HG03159 (cell line): ENCODE measurements at regions not wholly inside any gene's neighbourhood (a gene's known extent, or its start where the extent isn't known, plus 50 kb on each side); places are given as distances from the start of the nearest gene placed in this dataset.

Experiments used
- ATAC-seq: cut with Tn5 transposase; IDR thresholded peaks from one replicate; pipeline ENCODE4 v1.9.1; 2021; ENCODE audit warnings: mild to moderate bottlenecking, moderate library complexity; ENCODE audit not compliant: unreplicated experiment

DNA sequence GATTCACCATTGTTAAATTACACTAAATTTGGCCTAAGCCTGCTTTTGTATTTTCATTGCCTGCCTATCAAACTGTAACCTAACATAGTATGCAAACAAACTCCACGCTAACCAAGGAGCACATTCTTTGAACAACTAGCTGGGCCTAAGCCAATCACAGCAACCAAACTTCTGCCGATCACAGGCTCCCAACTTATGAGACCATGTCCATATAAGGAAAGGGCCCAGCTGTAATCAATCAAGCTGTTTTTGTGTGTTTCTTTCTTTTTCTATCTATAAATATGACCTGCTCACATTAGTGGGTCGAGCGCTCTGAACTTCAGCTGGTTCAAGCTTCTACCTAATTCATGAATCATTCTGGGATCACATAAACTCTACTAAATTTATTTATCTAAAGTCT is 473.6 kb downstream of the SI start:
- ATAC-seq = no peak

DNA sequence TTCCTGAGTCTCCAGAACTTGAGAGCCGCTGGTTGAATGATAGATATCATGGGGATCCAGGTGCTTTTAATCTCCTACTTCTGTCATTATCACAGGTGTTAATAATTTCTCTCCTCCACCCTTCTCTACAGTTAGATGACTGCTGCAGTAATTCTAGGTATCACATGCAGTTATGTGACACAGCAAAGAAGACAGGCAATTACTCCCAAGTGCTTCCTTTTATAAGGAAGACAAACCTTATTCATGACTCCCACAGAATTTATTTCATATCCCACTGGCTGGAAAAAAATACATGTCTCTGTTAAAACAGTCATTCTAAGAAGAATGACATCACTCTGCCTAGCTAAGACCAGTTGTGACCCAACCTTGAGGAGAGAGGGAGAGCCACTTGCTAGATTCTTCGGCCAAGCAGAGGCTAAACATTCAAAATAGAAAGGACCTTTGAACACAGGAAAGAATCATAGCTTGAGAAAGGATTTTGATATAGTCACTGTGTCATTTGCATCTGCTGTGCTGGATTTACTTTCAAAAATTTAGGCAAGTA is 500.6 kb downstream of the SI start:
- ATAC-seq = no peak

DNA sequence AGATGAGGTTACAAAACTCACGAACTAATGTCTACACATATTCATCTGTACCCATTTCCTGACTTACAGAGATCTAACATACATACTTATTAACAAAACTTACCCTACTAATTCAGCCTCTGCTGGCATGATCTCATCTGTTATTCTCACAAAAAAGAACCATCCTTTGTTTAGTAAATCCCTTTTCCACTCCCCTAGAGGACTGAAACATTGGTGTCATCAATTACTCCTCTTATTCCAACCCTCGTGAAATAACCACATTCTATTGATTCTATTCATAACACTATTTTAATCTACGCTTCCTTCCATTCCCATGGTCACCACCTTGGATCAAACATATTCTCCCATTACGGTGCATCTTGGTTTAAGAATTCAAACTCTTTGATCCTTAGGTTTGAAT is 505.9 kb downstream of the SI start:
- ATAC-seq = no peak

DNA sequence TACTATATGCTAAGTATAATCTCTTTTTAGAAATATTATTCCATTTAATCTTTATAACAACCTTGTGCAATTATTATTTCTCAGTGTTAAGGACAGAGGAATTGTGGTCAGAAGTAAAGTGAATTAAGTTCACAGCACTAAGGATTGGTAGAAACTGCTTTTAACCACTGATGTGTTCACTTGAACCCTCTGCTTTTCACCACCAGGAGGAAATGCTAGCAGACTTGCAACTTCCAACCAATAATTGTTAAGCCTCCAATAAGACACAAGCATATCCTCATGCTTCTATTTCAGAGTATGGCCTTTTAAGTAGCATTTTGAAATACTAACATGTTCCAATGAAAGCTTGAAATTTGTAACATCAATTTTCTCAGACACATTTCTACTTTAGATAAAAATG is 527.4 kb downstream of the SI start:
- no peak for ATAC-seq

DNA sequence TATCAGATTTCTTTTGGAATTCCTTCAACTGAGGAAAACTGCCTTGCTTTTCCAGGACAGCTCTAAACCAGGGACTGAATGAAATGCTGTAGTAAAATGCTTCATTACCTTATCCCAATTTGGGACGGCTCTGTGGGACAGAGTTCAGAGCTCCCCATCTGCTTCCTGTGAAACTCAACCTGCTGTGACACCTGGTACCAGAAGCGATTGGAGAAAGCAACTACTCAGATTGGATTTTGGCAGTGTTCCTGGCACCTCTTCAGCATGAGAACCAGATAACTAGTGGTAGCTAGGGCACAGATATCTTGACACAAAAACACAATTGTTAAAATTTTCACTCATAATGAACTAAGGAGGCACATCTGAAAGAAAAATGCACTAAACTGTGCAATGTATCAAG is 539.1 kb downstream of the SI start:
- no peak for ATAC-seq

DNA sequence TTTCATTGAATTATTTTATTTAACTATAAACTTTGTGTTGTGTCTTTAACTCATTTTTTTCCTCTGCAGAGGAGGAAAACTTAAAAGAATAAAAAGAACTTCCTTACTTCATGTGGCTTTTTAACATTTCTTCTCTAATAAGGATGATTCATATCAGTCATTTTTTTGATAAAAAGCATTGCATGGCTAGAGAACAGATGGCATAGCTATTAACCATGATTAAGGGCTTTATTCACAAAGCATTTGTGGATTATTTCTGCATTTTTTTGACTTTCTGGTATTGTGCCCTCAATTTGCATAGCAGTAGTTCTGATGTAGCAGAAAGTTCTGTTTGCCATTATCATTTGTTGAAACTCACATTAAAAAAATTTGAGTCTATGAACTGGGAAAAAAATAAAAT is 540.8 kb downstream of the SI start:
- ATAC-seq = no peak

DNA sequence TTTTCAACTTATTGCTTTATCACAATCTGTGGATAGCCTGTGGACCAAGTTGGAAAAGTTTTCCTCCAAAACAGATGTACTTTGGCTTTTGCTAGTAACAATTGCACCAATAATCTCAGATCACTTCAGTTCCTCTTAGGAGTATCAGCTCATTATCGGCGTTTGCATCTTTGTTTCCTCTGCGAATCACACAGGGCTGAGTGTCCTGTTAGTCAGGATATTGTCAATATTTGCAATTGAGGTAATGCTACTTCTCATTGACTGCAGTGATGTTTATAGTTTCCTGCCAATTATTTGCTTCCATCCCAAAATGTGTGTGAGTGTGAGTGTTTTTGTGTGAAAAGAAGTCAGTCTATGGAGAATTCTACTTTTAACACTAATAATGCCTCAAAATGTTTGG is 545.0 kb downstream of the SI start:
- ATAC-seq = no peak

DNA sequence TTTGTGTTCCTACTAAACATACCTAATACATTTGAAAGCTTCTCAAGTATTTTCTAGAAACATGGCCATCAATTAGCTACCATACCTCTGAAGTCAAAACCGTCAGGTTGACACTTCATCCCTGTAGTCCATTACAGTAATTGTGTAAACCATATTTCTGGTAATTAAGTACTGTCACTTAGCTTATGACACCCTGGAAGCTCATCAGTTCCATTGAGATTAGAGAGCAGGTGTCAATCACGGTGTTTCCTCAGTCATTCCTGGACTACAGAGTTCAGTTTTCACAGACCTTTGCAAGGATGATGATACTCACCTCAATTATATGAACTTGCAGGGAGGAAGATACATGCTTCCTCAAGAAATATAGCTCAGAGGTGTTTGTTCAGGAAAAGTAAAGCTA is 552.0 kb downstream of the SI start:
- no peak for ATAC-seq

DNA sequence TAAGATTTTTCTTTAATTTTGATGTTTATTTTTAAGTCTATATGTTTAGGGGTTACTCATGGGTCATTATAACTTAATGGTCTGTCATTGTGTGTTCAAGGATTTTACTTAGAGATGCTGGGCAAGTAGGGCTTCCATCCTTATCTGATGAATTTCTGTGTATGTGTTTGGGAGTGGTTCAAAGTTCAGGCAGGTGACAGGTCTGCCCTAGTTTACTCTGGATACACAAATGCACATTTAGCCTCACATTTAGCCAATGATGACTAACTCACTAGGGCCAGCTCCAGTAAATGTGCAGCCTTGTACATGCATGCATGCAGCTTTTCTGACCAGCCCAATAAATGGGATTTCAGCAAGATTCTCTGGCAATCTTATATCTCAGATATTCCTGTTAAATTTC is 554.1 kb downstream of the SI start:
- ATAC-seq = no peak

DNA sequence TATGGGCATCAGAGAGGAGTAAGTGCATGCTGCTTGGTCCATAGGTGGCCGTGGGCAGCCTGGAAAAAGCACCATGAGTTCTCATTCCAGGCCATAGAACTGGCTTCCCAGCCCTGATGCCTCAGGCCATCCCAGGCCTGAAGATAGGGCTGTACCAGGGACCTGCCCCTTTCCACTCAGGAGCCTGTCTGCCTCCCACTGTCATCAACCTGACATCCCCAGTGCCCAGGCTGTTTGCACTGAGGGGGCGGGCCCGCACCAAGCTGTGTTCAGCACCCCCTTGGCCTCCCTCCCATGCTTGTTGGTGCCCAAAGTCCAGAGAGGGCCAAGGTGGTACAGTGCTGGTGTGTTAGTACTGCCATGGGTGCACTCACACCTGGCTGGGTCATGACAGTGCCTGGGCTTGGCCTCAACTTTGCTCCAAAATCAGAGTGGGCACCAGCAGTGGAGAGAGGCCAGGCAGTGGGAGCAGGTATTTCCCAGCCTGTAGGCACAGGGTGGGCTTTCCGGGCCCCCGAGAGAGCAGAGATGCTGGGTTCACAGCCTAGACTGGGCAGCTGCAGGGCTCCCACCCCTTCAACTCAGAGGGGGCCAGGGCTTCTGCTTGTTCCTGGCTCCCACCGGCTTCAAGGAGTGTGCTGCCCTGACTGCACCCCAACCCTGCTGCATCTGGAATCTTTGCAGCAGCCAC is 556.1 kb downstream of the SI start:
- no peak for ATAC-seq

DNA sequence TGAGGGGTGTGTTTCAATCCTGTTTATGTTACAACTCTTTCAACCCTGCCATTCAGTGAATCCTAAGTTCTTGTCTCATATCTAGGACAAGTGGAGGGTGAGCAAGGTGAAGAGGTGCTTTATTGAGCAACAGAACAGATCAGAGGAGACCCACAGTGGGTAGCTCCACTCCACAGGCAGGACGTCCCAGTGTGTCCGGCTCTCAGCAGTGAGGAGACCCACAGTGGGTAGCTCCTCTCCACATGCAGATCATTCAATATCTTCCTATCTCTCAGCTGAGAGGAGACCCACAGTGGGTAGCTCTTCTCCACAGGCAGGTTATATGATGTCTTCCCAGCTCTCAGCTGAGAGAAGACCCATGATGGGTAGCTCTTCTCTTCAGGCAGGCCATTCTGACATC is 556.7 kb downstream of the SI start:
- no peak for ATAC-seq

DNA sequence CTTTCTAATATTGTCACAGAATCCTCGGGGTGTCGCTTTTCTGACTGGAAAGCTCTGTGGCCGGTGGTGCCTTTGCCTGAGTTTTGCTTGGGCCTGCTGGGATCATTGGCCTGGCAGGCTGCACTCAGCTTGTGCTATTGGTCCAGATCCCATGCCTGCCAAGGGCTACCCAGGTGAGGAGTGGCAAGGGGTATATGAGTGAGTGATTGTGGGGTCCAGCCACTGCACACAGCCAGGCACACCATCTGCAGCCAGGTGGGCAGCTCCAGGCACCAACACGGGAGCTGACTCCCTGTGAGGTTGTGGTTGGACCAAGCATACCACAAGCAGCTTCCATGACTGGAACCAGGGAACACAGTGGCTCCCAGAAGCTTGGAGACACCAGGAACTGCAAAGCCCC is 557.2 kb downstream of the SI start:
- no peak for ATAC-seq

DNA sequence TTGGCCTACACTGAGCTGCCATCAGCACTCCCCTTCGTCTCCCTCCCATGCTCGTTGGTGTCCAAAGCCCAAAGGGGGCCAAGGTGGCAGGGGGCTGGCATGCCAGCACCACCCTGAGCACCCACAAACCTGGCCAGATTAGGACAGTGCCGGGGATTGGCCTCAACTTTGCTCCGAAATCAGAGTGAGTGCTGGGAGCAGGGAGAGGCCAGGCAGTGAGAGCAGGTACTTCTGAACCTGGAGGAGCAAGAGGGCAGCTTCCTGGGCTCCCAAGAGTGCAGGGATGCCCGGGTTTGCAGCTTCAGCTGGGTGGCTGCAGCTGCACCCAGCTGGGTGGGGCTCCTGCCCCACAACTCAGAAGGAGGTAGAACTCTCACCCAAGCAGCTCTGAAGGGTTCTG is 563.0 kb downstream of the SI start:
- no peak for ATAC-seq

DNA sequence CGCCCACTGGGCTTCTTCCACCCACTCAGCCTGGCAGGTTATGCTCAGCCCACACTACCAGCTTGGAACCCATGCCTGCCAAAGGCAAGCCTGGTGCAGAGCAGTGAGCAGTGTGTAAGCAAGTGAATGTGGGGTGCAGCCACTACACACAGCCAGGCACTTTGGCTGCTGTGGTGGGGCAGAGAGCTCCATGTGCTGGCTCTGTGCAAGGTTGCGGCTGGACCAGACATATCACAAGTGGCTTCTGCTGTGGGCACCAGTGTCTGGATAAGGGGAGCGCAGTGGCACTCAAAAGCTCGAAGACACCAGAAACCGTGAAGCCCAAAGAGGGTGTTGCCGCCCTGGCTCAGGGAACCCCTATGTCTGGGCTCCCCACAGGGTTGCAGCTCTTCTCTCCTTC is 563.7 kb downstream of the SI start:
- no peak for ATAC-seq

DNA sequence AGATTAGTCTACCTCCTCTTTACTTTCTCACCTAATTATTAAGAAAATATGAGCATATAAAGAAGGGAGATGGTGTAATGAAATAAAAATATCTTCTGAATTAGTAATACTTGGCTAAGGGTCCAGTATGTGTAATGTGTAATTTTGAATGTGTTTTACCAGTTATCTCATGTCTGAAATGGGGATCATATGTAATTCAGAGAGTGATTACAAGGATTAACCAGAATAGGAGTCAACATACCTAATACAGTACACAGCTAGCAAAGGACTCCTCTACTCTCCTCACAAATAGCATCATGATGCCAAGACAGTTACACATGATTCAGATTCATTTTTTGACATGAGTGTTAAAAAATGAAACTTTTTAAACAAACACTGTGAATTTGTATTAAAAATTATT is 570.4 kb downstream of the SI start:
- ATAC-seq = no peak

DNA sequence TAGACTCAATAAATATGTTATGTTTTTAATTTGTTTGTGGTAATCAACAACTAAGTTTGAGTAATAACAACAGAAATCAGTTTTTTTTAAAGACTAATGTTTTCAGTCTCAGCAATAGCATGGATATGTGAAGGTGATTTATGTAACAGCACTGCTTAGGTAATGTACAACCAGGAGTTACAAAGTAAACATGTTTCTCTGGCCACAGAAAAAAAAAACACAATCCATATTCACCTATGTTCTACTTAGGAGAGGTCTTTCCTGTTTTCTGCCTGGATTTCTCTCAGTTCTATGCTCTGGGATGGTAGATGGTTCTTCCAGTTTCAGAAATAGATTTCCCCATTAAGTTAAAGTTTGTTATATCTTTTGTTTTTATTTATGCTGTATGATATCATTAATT is 579.4 kb downstream of the SI start:
- ATAC-seq = no peak

DNA sequence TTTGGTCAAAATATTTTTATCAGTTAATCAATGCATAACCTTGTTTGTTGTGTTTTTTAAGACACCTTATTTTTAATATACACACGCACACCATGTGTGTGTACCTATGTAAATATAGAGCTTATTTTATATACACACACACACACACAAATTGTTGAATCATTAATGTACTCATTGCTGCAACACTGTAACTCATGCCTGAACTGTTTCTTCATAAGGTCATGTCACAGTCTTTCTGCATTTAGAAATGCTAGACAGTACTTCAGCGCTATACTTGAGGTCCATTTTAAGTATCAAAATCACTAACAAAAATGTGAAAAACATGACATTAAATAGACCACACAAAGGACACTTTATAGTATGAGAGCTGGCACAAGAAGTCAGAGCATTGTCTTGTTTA is 589.4 kb downstream of the SI start:
- no peak for ATAC-seq

DNA sequence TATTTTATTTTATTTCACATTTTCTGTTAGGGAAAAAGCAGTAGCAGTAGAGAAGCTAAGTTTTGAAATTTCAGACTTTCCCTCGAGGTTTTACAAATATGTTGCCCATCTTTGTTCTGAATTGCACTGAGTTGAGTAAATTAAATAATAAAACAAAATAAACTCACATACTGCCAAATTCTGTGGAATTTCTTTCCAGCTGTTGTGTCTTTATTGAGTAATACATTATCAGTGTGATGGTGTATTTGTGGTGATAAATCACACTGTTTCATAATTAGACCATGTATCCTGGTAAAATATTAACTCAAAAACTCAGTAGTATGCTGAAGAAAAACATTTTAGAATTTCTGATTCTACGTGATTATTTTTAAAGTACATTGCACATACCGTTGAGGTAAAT is 592.1 kb downstream of the SI start:
- no peak for ATAC-seq

DNA sequence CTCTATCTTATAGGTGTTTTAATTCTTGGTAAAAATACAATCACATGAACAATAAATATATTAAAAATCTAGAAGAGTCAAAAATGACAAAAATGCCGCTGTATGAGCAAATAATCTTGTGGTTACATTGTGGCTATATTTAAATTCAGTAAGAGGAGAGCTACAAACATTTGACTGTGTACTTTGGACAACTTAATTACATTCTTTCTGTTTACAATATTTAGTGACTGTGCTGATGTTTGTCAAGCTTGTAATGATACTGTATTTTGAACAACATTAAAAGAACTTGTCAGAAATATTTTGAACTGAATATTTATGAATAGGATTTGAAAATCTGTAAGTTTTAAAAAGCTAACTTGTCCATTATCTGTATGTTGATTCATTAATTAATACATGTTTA is 598.3 kb downstream of the SI start:
- ATAC-seq = no peak

DNA sequence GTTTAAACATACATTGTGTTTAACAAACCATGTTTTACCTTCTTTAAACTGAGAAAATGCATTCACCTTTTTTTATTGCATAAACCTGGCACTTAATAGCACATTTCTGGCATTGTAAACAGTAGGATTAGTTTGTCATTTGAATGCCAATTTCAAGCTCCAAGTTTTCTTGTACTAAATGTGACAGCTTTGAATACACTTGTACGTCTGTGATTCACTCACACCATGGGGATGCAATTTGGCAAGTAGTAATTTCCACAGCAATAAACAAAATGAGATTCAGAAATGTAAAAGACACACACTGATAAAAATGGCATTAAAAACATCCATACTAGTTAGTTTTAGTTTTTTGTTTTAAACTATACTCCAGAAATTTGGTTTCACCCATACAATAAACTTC is 598.9 kb downstream of the SI start:
- no peak for ATAC-seq

DNA sequence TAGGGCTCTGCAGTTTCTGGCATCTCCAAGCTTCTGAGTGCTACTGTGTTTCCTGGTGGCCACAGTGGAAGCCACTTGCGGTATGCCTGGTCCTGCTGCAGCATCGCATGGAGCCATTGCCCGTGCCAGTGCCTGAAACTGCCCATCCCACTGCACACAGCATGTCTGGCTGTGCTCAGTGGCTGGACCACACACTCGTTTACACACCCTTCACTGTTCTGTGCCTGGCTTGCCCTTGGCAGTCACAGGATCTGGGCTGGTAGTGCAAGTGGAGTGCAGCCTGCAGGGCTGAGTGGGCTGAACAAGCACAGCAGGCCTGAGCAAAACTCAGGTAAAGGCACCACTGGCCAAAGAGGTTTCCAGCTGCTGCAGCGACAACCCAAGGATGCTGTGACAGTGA is 600.0 kb downstream of the SI start:
- ATAC-seq = no peak

DNA sequence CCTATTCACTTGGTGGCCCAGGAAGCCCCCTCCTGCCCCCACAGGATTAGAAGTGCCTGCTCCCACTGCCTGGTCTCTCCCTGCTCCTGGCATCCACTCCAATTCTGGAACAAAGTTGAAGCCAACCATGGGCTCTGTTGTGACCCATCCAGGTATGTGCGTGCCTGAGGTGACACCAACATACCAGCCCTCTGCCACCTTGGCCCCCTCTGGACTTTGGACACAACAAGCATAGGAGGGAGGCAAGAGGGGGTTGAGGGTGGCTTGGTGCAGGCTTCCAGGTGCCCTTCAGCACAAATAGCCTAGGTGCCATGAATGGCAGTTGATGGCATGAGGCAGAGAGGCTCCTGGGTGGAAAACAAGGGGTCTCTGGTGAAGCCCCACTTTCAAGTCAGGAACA is 600.9 kb downstream of the SI start:
- no peak for ATAC-seq

DNA sequence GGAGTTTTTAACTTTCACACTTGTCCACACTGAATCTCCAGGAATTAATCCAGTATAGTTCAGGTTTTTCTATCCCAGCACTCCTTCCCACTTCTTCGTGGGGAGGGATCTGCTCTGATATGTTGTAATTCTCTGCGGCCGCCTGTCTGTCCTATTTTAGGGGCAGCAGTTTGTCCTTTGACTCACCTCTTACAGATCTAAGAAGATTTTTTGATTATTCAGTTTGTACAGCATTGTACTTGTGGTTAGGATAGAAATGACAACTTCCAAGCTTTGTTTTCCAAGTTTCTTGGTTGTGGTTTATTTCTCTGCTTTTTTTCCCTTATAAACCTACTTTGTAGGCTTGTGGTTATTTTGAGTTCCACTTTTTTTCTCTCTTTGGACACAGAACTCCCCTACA is 601.7 kb downstream of the SI start:
- ATAC-seq = no peak
